ENCODE measurements at regions not wholly inside any gene's neighbourhood (a gene's known extent, or its start where the extent isn't known, plus 50 kb on each side); places are given as distances from the start of the nearest gene placed in this dataset.
A peak's percentile ranks its signal among the peaks of the same experiment; 100 is the strongest.

DNA sequence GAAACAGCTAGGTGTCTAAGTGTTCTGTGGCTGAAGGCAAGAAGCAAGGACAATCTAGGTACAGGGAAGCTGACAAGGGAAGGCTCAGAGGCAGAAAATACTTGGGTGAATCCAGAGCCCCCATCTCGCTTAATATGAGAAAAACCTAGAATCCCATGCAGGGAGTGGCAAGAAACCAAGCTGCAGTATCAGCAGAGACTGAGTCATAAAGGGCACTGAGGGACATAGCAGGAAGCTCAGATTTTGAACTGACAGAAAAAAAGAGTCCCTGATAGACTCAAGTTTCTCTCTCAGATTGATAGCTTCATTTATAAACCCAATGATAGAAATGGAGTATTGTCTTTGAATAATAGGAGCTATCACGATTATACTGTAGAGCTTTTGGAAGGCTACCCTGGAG lies 77.3 kb upstream of the KCNJ15 start:
- no peak overlapping the region for H3K4me3 ChIP-seq
- no peaks in the 10 kb centered on the region; the same call in 2 of the 3 replicates for H3K9me3 ChIP-seq
- H3K4me1 ChIP-seq: no peaks in the 10 kb centered on the region
- ATAC-seq (no peak), DNase-seq (ENCODE audit: low read depth in 1 of 2, low spot score in 1 of 2) (no peak), FAIRE-seq (no peak)
- CTCF ChIA-PET: interaction anchor here (0.6 to 1.4 kb wide), 5 partner anchors 9 to 173 kb away, joined by 3 to 4 read pairs (median 3); no protein-coding TSS in a partner anchor
- TF ChIP-seq PHF8 (IDR thresholded peaks at IDR 0.05; ENCODE audit: borderline replicate concordance, low read depth): no peak
- no peak for TF ChIP-seq ESRRA (IDR thresholded peaks at IDR 0.05; ENCODE audit: borderline replicate concordance, low read length)
- no peak for TF ChIP-seq FOSL2 (IDR thresholded peaks at IDR 0.05)
- no peak for TF ChIP-seq FOSL2 (CRISPR knock-in tag; IDR thresholded peaks at IDR 0.05)
- TF ChIP-seq JUN (IDR thresholded peaks at IDR 0.05): no peak
- TF ChIP-seq EP300 (IDR thresholded peaks at IDR 0.05): no peak
- TF ChIP-seq, protein P1, sequence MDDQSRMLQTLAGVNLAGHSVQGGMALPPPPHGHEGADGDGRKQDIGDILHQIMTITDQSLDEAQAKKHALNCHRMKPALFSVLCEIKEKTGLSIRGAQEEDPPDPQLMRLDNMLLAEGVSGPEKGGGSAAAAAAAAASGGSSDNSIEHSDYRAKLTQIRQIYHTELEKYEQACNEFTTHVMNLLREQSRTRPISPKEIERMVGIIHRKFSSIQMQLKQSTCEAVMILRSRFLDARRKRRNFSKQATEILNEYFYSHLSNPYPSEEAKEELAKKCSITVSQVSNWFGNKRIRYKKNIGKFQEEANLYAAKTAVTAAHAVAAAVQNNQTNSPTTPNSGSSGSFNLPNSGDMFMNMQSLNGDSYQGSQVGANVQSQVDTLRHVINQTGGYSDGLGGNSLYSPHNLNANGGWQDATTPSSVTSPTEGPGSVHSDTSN (IDR thresholded peaks at IDR 0.05): no peak
- TF ChIP-seq, protein P2, sequence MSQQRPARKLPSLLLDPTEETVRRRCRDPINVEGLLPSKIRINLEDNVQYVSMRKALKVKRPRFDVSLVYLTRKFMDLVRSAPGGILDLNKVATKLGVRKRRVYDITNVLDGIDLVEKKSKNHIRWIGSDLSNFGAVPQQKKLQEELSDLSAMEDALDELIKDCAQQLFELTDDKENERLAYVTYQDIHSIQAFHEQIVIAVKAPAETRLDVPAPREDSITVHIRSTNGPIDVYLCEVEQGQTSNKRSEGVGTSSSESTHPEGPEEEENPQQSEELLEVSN (IDR thresholded peaks at IDR 0.05; ENCODE audit: borderline replicate concordance, low read depth): no peak
- no peak for TF ChIP-seq ZNF302 (CRISPR knock-in tag; IDR thresholded peaks at IDR 0.05)
- TF ChIP-seq EHF (CRISPR knock-in tag; IDR thresholded peaks at IDR 0.05): no peak
- TF ChIP-seq RARB (CRISPR knock-in tag; IDR thresholded peaks at IDR 0.05): no peak
- TF ChIP-seq, protein P3, sequence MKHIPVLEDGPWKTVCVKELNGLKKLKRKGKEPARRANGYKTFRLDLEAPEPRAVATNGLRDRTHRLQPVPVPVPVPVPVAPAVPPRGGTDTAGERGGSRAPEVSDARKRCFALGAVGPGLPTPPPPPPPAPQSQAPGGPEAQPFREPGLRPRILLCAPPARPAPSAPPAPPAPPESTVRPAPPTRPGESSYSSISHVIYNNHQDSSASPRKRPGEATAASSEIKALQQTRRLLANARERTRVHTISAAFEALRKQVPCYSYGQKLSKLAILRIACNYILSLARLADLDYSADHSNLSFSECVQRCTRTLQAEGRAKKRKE (CRISPR knock-in tag; IDR thresholded peaks at IDR 0.05; ENCODE audit: low read depth): no peak
- TF ChIP-seq POLR2A (IDR thresholded peaks at IDR 0.05; ENCODE audit: low read length): no peak
- no peak for TF ChIP-seq HEYL (CRISPR knock-in tag; IDR thresholded peaks at IDR 0.05)
- no peak for TF ChIP-seq MYC (IDR thresholded peaks at IDR 0.05; ENCODE audit: borderline replicate concordance, low read length)
- TF ChIP-seq CBX8 (IDR thresholded peaks at IDR 0.05): no peak
- TF ChIP-seq MAZ (IDR thresholded peaks at IDR 0.05; ENCODE audit: borderline replicate concordance, low read depth, low read length): no peak
- TF ChIP-seq FOXS1 (CRISPR knock-in tag; IDR thresholded peaks at IDR 0.05): no peak
- H3K4me2 ChIP-seq: no peak overlapping the region
- 72% methylated on average over 2 of the region's 2 CpGs for WGBS (ENCODE audit: missing lambda C conversion rate)
- peak overlapping the region in 1 of 2 experiments; percentile 35; a peak in 1 of 6 replicates for H3K27ac ChIP-seq
- POLR2A ChIA-PET: interaction anchor here (0.5 kb wide), 1 partner anchor 803 kb away, joined by 4 read pairs; no protein-coding TSS in a partner anchor

DNA sequence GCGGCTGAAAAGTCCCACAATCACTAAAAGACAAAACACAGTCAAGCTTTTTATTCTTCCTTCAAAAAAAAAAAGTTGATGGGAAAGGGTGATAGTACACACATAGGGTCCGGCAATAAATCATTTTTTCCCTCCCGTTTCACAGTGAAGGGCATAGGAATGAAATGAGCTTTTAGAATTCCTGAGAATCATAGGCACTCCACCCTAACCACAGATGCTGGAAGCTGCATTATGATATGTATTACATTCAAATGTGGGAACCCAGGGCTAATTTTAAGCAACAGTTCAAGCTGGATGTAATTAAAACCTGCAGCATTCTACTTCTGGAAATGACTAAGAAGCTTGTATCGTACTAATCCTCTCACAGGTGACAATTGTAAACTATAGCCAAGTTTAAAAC lies 75.7 kb upstream of the KCNJ15 start:
- no peak for DNase-seq (ENCODE audit: low read depth in 1 of 2, low spot score in 1 of 2)
- ChIA-PET POLR2A (no interaction called here), CTCF (interaction anchor here (0.6 to 0.8 kb wide), 2 partner anchors 10 to 170 kb away, joined by 3 read pairs; no protein-coding TSS in a partner anchor)
- H3K27ac ChIP-seq: no peak overlapping the region
- WGBS (ENCODE audit: missing lambda C conversion rate): 80% methylated on average over 4 of the region's 4 CpGs
- no peak overlapping the region for H3K4me2 ChIP-seq
- ATAC-seq: no peak
- FAIRE-seq: no peak
- H3K4me3 ChIP-seq: no peak overlapping the region
- H3K4me1 ChIP-seq: no peaks in the 10 kb centered on the region
- TF ChIP-seq SMC3 (IDR thresholded peaks at IDR 0.05) (no peak), HOXA7 (CRISPR knock-in tag; IDR thresholded peaks at IDR 0.05) (no peak), TFCP2L1 (CRISPR knock-in tag; IDR thresholded peaks at IDR 0.05) (no peak), BHLHE40 (IDR thresholded peaks at IDR 0.05; ENCODE audit: low read depth, low read length) (no peak), ZC3H11A (IDR thresholded peaks at IDR 0.05) (no peak), RNF2 (IDR thresholded peaks at IDR 0.05; ENCODE audit: borderline replicate concordance, low read depth) (no peak), POLR2AphosphoS2 (conservative IDR thresholded peaks at IDR 0.05; ENCODE audit: low read length) (no peak)
- TF ChIP-seq, protein P2 (IDR thresholded peaks at IDR 0.05; ENCODE audit: borderline replicate concordance, low read depth): no peak
- TF ChIP-seq, protein P4, sequence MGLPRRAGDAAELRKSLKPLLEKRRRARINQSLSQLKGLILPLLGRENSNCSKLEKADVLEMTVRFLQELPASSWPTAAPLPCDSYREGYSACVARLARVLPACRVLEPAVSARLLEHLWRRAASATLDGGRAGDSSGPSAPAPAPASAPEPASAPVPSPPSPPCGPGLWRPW (IDR thresholded peaks at IDR 0.05): no peak
- TF ChIP-seq, protein P5, sequence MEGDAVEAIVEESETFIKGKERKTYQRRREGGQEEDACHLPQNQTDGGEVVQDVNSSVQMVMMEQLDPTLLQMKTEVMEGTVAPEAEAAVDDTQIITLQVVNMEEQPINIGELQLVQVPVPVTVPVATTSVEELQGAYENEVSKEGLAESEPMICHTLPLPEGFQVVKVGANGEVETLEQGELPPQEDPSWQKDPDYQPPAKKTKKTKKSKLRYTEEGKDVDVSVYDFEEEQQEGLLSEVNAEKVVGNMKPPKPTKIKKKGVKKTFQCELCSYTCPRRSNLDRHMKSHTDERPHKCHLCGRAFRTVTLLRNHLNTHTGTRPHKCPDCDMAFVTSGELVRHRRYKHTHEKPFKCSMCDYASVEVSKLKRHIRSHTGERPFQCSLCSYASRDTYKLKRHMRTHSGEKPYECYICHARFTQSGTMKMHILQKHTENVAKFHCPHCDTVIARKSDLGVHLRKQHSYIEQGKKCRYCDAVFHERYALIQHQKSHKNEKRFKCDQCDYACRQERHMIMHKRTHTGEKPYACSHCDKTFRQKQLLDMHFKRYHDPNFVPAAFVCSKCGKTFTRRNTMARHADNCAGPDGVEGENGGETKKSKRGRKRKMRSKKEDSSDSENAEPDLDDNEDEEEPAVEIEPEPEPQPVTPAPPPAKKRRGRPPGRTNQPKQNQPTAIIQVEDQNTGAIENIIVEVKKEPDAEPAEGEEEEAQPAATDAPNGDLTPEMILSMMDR (IDR thresholded peaks at IDR 0.05): no peak
- TF ChIP-seq, protein P6, sequence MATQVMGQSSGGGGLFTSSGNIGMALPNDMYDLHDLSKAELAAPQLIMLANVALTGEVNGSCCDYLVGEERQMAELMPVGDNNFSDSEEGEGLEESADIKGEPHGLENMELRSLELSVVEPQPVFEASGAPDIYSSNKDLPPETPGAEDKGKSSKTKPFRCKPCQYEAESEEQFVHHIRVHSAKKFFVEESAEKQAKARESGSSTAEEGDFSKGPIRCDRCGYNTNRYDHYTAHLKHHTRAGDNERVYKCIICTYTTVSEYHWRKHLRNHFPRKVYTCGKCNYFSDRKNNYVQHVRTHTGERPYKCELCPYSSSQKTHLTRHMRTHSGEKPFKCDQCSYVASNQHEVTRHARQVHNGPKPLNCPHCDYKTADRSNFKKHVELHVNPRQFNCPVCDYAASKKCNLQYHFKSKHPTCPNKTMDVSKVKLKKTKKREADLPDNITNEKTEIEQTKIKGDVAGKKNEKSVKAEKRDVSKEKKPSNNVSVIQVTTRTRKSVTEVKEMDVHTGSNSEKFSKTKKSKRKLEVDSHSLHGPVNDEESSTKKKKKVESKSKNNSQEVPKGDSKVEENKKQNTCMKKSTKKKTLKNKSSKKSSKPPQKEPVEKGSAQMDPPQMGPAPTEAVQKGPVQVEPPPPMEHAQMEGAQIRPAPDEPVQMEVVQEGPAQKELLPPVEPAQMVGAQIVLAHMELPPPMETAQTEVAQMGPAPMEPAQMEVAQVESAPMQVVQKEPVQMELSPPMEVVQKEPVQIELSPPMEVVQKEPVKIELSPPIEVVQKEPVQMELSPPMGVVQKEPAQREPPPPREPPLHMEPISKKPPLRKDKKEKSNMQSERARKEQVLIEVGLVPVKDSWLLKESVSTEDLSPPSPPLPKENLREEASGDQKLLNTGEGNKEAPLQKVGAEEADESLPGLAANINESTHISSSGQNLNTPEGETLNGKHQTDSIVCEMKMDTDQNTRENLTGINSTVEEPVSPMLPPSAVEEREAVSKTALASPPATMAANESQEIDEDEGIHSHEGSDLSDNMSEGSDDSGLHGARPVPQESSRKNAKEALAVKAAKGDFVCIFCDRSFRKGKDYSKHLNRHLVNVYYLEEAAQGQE (IDR thresholded peaks at IDR 0.05): no peak
- TF ChIP-seq, protein P7, sequence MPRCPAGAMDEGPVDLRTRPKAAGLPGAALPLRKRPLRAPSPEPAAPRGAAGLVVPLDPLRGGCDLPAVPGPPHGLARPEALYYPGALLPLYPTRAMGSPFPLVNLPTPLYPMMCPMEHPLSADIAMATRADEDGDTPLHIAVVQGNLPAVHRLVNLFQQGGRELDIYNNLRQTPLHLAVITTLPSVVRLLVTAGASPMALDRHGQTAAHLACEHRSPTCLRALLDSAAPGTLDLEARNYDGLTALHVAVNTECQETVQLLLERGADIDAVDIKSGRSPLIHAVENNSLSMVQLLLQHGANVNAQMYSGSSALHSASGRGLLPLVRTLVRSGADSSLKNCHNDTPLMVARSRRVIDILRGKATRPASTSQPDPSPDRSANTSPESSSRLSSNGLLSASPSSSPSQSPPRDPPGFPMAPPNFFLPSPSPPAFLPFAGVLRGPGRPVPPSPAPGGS (IDR thresholded peaks at IDR 0.05): no peak
- H3K9me3 ChIP-seq: no peaks in the 10 kb centered on the region; the same call in 2 of the 3 replicates

All from A549 (cell line).